ENCODE measurements at regions not wholly inside any gene's neighbourhood (a gene's known extent, or its start where the extent isn't known, plus 50 kb on each side); places are given as distances from the start of the nearest gene placed in this dataset.

- TF ChIP-seq, protein P1, sequence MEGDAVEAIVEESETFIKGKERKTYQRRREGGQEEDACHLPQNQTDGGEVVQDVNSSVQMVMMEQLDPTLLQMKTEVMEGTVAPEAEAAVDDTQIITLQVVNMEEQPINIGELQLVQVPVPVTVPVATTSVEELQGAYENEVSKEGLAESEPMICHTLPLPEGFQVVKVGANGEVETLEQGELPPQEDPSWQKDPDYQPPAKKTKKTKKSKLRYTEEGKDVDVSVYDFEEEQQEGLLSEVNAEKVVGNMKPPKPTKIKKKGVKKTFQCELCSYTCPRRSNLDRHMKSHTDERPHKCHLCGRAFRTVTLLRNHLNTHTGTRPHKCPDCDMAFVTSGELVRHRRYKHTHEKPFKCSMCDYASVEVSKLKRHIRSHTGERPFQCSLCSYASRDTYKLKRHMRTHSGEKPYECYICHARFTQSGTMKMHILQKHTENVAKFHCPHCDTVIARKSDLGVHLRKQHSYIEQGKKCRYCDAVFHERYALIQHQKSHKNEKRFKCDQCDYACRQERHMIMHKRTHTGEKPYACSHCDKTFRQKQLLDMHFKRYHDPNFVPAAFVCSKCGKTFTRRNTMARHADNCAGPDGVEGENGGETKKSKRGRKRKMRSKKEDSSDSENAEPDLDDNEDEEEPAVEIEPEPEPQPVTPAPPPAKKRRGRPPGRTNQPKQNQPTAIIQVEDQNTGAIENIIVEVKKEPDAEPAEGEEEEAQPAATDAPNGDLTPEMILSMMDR (IDR thresholded peaks at IDR 0.05) = no peak
- Histone ChIP-seq H3K27ac (no peak overlapping the region), H3K4me3 (no peak overlapping the region)
- no peak for DNase-seq (ENCODE audit: low spot score)
These were observed 178.6 kb upstream of the DIPK2B start for GRCh38 chrX:45379236-45379635.

- Histone ChIP-seq H3K4me3 (no peak overlapping the region), H3K27ac (no peak overlapping the region)
- TF ChIP-seq, protein P1 (IDR thresholded peaks at IDR 0.05) = no peak
- DNase-seq (ENCODE audit: low spot score) = no peak
These were observed 171.5 kb upstream of the DIPK2B start for GRCh38 chrX:45372151-45372550.

- TF ChIP-seq, protein P1 (IDR thresholded peaks at IDR 0.05) = no peak
- DNase-seq (ENCODE audit: low spot score) = no peak
- Histone ChIP-seq H3K27ac (no peak overlapping the region), H3K4me3 (no peak overlapping the region)
These were observed 168.0 kb upstream of the DIPK2B start for GRCh38 chrX:45368705-45369104.

DNA sequence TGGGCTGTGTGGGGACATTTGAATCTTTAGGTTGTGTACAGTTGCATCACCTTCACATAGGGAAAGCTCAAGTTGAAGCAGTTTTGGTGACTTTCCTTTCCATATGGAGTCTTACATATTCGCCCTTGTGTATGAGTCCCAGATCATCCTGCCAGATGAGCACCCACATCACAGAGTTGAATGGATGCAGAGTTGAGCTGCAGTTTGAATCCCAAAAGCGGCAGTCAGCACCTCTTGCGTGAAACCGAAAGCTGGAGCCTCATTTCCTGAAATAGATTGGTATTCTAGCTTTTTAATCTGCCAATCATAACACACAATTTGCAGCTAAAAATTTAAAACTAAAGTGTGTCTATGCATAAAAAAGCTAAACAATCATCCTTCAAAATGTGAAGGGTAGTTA, 162.9 kb upstream of the DIPK2B start:
- TF ChIP-seq, protein P1 (IDR thresholded peaks at IDR 0.05) = no peak
- no peak overlapping the region for H3K27ac ChIP-seq
- DNase-seq (ENCODE audit: low spot score) = no peak
- H3K4me3 ChIP-seq = no peak overlapping the region

DNA sequence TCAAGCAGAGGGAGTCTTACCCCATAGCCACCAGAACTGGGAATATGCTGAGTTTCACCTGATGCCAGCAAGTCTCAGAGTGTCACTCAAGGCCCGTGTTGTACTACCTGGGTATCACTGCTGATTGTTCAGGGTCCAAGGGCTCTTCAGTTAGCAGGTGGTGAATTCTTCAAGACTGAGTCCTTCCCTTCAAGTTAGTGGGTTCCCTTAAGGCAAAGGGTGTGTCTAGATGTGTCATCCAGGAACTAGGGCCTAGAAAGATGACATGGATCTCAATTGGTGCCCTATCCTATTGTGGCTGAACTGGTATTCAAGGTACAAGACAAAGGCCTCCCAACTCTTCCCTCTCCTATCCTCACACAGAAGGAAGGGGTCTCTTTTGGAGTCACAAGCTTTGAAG, 159.9 kb upstream of the DIPK2B start:
- no peak overlapping the region for H3K4me3 ChIP-seq
- H3K27ac ChIP-seq = no peak overlapping the region
- DNase-seq (ENCODE audit: low spot score) = no peak
- TF ChIP-seq, protein P1 (IDR thresholded peaks at IDR 0.05) = no peak

- TF ChIP-seq, protein P1 (IDR thresholded peaks at IDR 0.05) = no peak
- DNase-seq (ENCODE audit: low spot score) = no peak
- Histone ChIP-seq H3K4me3 (no peak overlapping the region), H3K27ac (no peak overlapping the region)
These were observed 157.7 kb upstream of the DIPK2B start for GRCh38 chrX:45358392-45358791.

DNA sequence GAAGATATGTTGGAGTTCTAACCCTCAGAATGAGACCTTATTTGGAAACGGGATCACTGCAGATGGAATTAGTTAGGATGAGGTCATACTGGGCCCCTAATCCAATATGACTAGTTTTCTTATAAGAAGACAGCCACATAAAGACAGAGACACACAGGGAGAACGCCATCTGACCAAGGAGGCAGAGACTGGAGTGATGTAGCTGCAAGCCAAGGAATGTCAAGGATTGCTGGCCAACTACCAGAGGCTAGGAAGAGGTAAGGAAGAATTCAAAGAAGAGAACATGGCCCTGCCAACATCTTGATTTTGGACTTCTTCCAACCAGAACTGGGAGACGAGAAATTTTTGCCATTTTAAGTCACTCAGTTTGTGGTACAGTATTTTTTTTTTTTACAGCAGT, 152.8 kb upstream of the DIPK2B start:
- H3K27ac ChIP-seq = no peak overlapping the region
- TF ChIP-seq, protein P1 (IDR thresholded peaks at IDR 0.05) = no peak
- DNase-seq (ENCODE audit: low spot score) = no peak

More for the DNA sequence above, 152.8 kb upstream of the DIPK2B start:
- H3K4me3 ChIP-seq = no peak overlapping the region

Measured in coronary artery (tissue), 2 donors.